GM18511 (cell line): ENCODE measurements at regions not wholly inside any gene's neighbourhood (a gene's known extent, or its start where the extent isn't known, plus 50 kb on each side); places are given as distances from the start of the nearest gene placed in this dataset.
"Not testable (repeated sequence)": the region's sequence is repeated elsewhere in the genome, so short reads cannot be mapped to it uniquely, and the experiment has no call there.

Experiments used
- ATAC-seq: cut with Tn5 transposase; IDR thresholded peaks from one replicate; pipeline ENCODE4 v1.9.1; 2021; ENCODE audit warnings: mild to moderate bottlenecking, moderate library complexity; ENCODE audit not compliant: unreplicated experiment

GRCh38 chr12:63040526-63041220, 105.7 kb upstream of the PPM1H start:
- no peak for ATAC-seq

DNA sequence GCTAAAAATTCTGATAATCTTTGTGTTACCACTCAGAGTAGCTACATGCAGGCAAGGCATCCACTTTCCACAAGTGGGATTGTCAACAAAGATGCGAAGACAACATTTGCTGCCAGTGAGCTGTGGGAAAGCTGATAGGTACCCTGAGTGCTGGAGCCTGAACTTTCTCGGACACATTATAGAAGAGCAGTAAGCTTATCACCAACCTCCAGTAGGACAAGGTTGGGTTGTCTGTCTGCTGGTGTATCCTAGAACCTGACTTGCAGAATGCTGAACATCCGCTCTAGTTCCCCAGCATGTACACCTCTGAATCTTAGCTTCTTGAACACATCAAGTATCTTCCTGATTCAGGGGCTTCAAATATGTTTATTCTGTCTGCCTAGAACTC, 103.8 kb upstream of the PPM1H start:
- no peak for ATAC-seq

- ATAC-seq: no peak
These were observed 103.1 kb upstream of the PPM1H start for GRCh38 chr12:63037746-63038712.

- ATAC-seq: no peak
These were observed 102.0 kb upstream of the PPM1H start for GRCh38 chr12:63036974-63037335.

DNA sequence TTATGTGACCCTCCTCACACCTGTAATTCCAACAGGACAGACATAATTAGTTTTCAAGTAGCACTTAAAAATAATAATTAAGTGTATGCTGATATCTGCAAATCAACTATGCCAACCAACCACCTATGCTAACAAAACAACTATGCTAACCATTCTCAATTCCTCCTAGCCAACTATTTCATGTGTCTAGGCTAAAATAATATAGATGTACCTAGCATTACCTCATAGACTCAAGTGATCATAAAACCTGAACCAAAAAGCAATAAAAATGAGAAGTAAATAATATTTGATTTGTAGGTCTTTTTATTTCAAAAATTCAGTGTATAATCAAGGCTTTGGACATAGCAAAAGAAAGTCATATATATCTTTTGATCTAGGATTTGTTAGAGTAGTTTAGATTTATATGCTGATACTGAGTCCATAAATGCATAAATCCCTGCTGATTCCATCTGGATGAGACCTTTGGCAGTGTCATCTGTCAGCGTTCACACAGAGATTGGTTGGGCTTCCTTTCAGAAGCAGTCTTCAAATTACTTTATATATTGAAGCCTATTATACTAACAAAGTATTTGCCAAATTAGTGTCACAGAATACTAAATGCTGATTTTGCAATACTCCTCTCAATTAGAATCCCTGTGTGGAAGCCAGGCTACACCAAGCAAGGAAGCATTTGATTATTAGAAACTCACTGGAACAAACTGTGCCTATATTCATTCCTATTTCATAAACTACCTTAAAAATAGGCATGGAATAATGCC, 101.4 kb upstream of the PPM1H start:
- ATAC-seq: no peak

GRCh38 chr12:63034601-63035000, 99.7 kb upstream of the PPM1H start:
- no peak for ATAC-seq

- ATAC-seq: no peak
These were observed 94.7 kb upstream of the PPM1H start for GRCh38 chr12:63029676-63030075.

- no peak for ATAC-seq
These were observed 94.0 kb upstream of the PPM1H start for GRCh38 chr12:63028951-63029350.

DNA sequence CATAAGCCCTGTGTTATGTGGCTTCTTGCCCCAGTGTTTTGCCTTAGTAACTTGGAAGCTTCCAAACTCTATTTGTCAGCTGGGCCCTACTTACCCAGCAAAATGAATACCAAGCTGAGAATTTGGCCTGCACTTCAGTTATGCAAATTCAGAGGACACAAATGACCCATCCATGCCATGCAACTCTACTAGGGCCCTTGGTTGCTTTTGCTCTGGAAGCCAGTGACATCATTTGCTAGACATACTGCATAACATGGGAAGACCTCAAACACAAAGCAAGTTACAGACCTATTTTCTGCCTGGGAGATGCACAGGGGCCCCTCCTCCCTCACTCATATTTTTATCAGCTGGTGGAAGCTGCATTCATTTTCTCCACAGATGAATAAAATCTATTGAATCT, 90.2 kb upstream of the PPM1H start:
- no peak for ATAC-seq

GRCh38 chr12:63023926-63024325, 89.0 kb upstream of the PPM1H start:
- no peak for ATAC-seq

- ATAC-seq: no peak
These were observed 86.2 kb upstream of the PPM1H start for GRCh38 chr12:63021116-63021515.

DNA sequence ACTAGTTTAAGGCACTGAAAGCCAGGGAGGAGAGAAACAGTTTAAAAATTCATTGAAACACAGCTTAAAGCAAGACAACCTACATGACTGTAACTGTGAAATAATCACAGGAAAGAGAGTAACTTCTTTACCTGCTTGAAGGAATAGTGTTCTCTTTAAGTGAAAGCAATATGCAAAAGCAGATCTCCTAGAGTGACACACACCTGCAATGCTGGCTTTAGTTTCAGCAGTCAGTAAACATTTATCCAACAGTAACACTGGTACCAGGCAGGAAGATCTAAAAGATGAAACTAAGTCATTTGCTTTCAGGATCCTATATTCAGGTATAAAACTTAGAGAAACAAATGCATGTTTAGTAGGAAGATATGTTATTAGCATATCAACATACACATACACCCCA, 85.3 kb upstream of the PPM1H start:
- no peak for ATAC-seq

DNA sequence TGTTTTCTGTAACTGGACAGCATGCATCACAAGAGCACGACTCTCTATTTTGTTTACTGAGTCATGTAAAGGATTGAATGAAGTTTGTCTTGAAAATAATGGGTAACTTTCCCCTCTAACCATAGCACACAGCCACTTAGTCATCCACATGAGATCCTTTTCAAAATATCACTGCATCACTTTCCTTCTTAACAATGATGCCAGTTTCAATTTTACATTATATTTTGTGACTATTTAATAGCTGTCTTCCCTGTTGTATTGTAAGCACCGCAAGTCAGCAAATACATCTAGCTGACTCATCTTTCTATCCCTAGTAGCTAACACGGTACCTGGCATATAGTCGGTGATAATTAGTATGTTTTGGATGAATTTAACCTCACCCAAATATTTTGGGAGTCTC, 83.3 kb upstream of the PPM1H start:
- ATAC-seq: no peak

DNA sequence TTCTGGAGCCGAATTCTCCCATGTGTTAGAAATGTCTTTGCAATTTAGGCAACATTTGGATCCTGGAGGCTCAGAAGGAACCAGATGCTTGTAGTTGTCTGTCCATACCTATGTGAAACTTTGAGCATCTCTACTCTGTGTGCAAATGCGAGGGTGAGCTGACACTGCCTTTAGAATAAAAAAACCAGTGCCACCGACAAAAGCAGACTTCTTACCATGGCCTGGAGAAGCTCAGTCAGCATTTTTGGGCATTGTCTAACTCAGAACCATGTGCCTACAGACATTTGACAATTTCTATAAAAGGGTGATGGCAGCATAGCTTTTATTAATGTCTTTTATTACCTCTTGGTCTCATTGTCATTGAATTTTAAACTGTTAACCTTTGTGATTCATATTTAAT, 78.4 kb upstream of the PPM1H start:
- ATAC-seq: no peak

DNA sequence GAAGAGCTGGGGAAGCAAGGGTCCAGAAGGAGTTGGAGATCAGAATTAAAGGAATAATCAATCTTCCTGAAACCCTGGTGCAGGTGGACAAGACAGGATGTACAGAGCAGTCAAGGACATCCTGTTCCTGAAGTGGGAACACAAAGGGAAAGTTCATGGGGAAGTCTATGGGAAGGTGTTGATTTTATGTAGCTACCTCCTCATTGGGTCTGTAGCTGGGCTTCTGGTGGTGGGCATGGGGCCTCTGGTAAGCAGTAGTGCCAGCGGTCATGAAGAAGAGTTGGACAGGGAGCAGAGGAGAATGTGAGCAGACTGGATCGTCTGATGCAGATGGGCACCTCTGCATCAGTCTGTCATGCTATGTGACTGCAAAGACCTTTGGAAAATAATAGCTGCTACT, 75.7 kb upstream of the PPM1H start:
- no peak for ATAC-seq

GRCh38 chr12:63008372-63008771, 73.4 kb upstream of the PPM1H start:
- no peak for ATAC-seq

DNA sequence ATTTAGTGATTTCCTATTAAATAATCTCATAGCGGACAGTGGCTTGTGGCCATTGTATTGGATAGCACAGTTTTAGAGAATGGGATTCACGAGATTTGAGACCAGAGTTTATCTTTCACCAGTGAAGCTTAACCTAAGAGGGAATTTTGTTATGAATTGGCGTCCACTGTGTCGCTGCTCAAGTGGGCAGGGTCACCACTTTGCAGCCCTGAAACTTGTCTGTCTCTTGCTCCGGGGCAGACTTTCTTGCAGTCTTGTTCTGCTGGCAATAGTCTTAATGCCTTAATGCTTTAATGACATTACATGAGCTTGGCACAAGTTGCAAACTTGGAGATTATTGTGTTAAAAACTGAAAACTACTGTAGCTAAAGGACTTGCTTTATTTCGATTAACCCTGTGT, 72.8 kb upstream of the PPM1H start:
- no peak for ATAC-seq

DNA sequence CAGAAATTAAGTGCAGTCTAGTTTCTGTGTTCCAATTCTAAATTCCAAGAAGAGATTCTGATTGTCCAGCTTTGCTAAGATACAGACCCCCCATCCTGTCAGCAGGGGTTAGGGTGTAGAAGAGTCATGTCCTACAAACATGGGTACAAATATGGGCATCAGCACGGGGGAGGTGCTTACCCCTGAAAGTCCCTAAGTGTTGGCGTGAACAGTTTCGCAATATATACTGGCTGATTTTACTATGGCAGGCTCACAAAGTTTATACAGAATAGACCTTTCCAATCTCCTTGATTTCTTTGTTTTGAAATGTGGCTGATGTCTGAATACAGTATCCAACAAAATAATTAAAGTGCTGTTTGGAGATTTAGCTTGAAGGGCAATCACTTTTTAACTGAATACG, 71.6 kb upstream of the PPM1H start:
- ATAC-seq: no peak

- no peak for ATAC-seq
These were observed 70.4 kb upstream of the PPM1H start for GRCh38 chr12:63005382-63005781.

DNA sequence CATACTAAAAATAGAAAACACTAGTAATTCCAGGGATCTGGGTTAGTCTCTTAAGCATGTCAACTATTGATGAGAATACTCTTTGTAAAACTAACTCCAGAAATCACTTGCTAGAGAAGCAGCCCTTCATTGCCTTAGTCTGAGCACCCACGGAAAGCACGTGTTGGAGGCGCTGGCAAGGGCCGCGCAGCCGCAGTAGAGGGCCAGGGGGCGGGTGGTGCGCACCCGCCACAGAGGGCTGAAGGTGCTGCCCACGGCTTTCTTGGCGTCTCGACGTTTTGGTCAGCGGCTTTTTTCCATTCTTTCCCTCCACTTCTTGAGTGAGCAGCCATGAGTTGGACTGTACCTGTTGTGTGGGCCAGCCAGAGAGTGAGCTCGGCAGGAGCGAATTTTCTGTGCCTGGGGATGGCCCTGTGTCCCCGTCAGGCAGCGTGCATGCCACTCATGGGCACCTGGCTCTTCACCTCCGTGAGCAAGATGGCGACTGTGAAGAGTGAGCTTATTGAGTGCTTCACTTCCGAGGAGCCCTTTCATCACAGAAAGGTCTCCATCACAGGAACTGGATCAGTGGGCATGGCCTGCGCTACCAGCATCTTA, 68.4 kb upstream of the PPM1H start:
- no peak for ATAC-seq

DNA sequence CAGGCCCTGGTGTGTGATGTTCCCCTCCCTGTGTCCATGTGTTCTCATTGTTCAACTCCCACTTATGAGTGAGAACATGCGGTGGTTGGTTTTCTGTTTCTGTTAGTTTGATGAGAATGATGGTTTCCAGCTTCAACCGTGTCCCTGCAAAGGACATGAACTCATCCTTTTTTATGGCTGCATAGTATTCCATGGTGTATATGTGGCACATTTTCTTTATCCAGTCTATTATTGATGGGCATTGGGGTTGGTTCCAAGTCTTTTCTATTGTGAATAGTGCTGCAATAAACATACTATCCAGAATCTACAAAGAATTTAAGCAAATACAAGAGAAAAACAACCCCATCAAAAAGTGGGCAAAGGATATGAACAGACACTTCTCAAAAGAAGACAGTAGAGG, 67.1 kb upstream of the PPM1H start:
- ATAC-seq: not testable (repeated sequence)
